K562 (cell line): ENCODE measurements at regions not wholly inside any gene's neighbourhood (a gene's known extent, or its start where the extent isn't known, plus 50 kb on each side); places are given as distances from the start of the nearest gene placed in this dataset.

Source experiments
- ATAC-seq: fragments of 200-7000 bp; cut with Tn5 transposase; 3 replicates; pipeline ENCODE4 v1.9.1; 2020; ENCODE audit warnings: moderate library complexity
- BruUV-seq: library from RNA; stranded (reverse); fragments of 400-500 nt; replicated peaks from 2 replicates; lab custom pipeline; 2021; lab: Mats Ljungman, UMichigan
- CTCF ChIA-PET: fragments of 300-600 bp; formaldehyde crosslinking; extraction: SDS; loops from one replicate; lab custom pipeline; 2021; ENCODE audit warnings: low intra/inter-chr PET ratio; lab: Yijun Ruan, JAX
- POLR2A ChIA-PET: fragments of 300-600, 350-650 bp; sonication (Branson Sonifier 250); formaldehyde crosslinking; extraction: SDS; loops from one replicate; lab custom pipeline; 2021; ENCODE audit warnings: antibody characterized with exemption, inconsistent platforms; lab: Yijun Ruan, JAX
- DNase-seq, 4 experiments: peaks; one replicate each; pipeline versions ENCODE4 v3.0.0 to v3.0.0-alpha.2; 2011 to 2018; ENCODE audit warnings: low spot score in 3 of 4, mixed read lengths in 3 of 4; ENCODE audit errors: extremely low read depth in 1 of 4
- FAIRE-seq: peaks from 2 replicates; lab custom pipeline; 2011; peaks lifted over from hg19 to GRCh38; lab: Jason Lieb, UNC
- H2AFZ ChIP-seq: 2 replicates; pipeline ENCODE4 v1.6.0; 2011; ENCODE audit warnings: low read depth, low read length, control low read depth, inconsistent platforms
- H3K27ac ChIP-seq: fragments of 200-600 bp; 3 replicates; pipeline ENCODE4 v1.8.0; 2011; ENCODE audit warnings: low read depth, mild to moderate bottlenecking, control low read depth, inconsistent platforms, low read length, moderate library complexity, mixed read lengths; ENCODE audit errors: extremely low read depth
- H3K27me3 ChIP-seq, 2 experiments: fragments of 300-600 bp in 1 of 2; 2 replicates in 1 of 2; 3 replicates in 1 of 2; pipeline versions ENCODE4 v1.6.0 to v1.8.0; 2011; ENCODE audit warnings: inconsistent platforms in 2 of 2, low read length in 2 of 2, mild to moderate bottlenecking in 1 of 2, mixed read lengths in 1 of 2, moderate library complexity in 1 of 2; ENCODE audit not compliant: control insufficient read depth in 2 of 2, insufficient read depth in 2 of 2
- H3K36me3 ChIP-seq: fragments of 300-600 bp; 3 replicates; pipeline ENCODE4 v1.8.0; 2011; ENCODE audit warnings: mild to moderate bottlenecking, low read length, inconsistent platforms; ENCODE audit not compliant: control insufficient read depth, insufficient read depth
- H3K4me1 ChIP-seq, 2 experiments: fragments of 200-600 bp in 1 of 2; replicated peaks in 1 of 2; 2 replicates in 1 of 2; 3 replicates in 1 of 2; pipeline versions ENCODE4 v1.5.1 to v1.8.0; 2011; ENCODE audit warnings: inconsistent platforms in 2 of 2, low read length in 2 of 2, mild to moderate bottlenecking in 1 of 2, mixed read lengths in 1 of 2, moderate library complexity in 1 of 2; ENCODE audit not compliant: control insufficient read depth in 2 of 2, insufficient read depth in 2 of 2
- H3K4me2 ChIP-seq: 2 replicates; pipeline ENCODE4 v1.6.1; 2011; ENCODE audit warnings: low read length, control low read depth, inconsistent platforms, mixed read lengths; ENCODE audit not compliant: insufficient read depth
- H3K4me3 ChIP-seq: fragments of 200-600 bp; sonication (generic), shearing (Covaris generic); 2 replicates; pipeline ENCODE4 v1.5.1; 2016; ENCODE audit warnings: control low read depth, inconsistent platforms
- H3K79me2 ChIP-seq: fragments of 200-600 bp; 3 replicates; pipeline ENCODE4 v1.8.0; 2011; ENCODE audit warnings: low read length, inconsistent platforms; ENCODE audit not compliant: control insufficient read depth, insufficient read depth
- H3K9ac ChIP-seq, 2 experiments: 2 replicates each; pipeline versions ENCODE4 v1.6.0 to v1.6.1; 2011; ENCODE audit warnings: low read depth in 2 of 2, low read length in 2 of 2, control low read depth in 1 of 2, inconsistent platforms in 1 of 2, mild to moderate bottlenecking in 1 of 2, mixed read lengths in 1 of 2; ENCODE audit not compliant: insufficient read depth in 1 of 2
- H3K9me1 ChIP-seq: one replicate; pipeline ENCODE4 v1.6.0; 2011; ENCODE audit warnings: inconsistent platforms, mild to moderate bottlenecking, low read length, moderate library complexity; ENCODE audit not compliant: control insufficient read depth, insufficient read depth
- H3K9me3 ChIP-seq: replicated peaks from 2 replicates; pipeline ENCODE4 v1.5.1; 2011; ENCODE audit warnings: low read depth, low read length, inconsistent platforms; ENCODE audit not compliant: control insufficient read depth, insufficient read depth
- H4K20me1 ChIP-seq: replicated peaks from 2 replicates; pipeline ENCODE4 v1.6.1; 2011; ENCODE audit warnings: low read length, inconsistent platforms, mixed read lengths; ENCODE audit not compliant: control insufficient read depth, insufficient read depth
- ATF1 ChIP-seq, 2 experiments: fragments of 450-650 bp in 1 of 2; IDR thresholded peaks; 2 replicates each; pipeline ENCODE4 v1.6.1; 2016; ENCODE audit warnings: missing compliant biosample characterization in 1 of 2, missing genetic modification characterization in 1 of 2
- CTCFL ChIP-seq: IDR thresholded peaks from 2 replicates; pipeline ENCODE4 v1.6.1; 2011; ENCODE audit warnings: borderline replicate concordance, low read depth, mild to moderate bottlenecking, moderate library complexity, low read length; ENCODE audit not compliant: insufficient read depth, poor library complexity, severe bottlenecking
- GABPB1 ChIP-seq: sonication (generic); formaldehyde crosslinking; IDR thresholded peaks from 2 replicates; pipeline ENCODE4 v1.8.0; 2022; ENCODE audit warnings: mild to moderate bottlenecking, missing genetic modification reagents
- NCOA2 ChIP-seq, 2 experiments: fragments of 450-650 bp; IDR thresholded peaks; 2 replicates each; pipeline ENCODE4 v1.6.1; 2018; ENCODE audit warnings: mild to moderate bottlenecking in 2 of 2, moderate library complexity in 1 of 2; ENCODE audit not compliant: partially characterized antibody in 2 of 2
- NCOR1 ChIP-seq: fragments of 450-650 bp; IDR thresholded peaks from 2 replicates; pipeline ENCODE4 v1.6.1; 2016; ENCODE audit warnings: mild to moderate bottlenecking, moderate library complexity
- SIX5 ChIP-seq, 2 experiments: IDR thresholded peaks; 2 replicates each; pipeline ENCODE4 v1.6.1; 2011; ENCODE audit warnings: low read length in 2 of 2, borderline replicate concordance in 1 of 2, low read depth in 1 of 2, mild to moderate bottlenecking in 1 of 2, moderate library complexity in 1 of 2; ENCODE audit not compliant: insufficient read depth in 1 of 2
- SMAD1 ChIP-seq: fragments of 150-350 bp; IDR thresholded peaks from 2 replicates; pipeline ENCODE4 v1.6.1; 2014; ENCODE audit warnings: low read length, low read depth; ENCODE audit not compliant: partially characterized antibody
- ZNF174 ChIP-seq: fragments of 250-450 bp; sonication (Bioruptor Pico); IDR thresholded peaks from 2 replicates; pipeline ENCODE4 v1.4.0; 2020; ENCODE audit warnings: mild to moderate bottlenecking
- ZNF41 ChIP-seq: fragments of 250-450 bp; sonication (Bioruptor Pico); conservative IDR thresholded peaks from 2 replicates; pipeline ENCODE4 v1.4.0; 2020; ENCODE audit warnings: mild to moderate bottlenecking
- ZNF77 ChIP-seq: fragments of 250-450 bp; sonication (Bioruptor Pico); IDR thresholded peaks from 2 replicates; pipeline ENCODE4 v1.5.0; 2020
- WGBS: fragments of 100-300 bp; shearing (Covaris generic); methylation state at CpG from one replicate; pipeline ENCODE4 v1.1.6; 2016; ENCODE audit warnings: low coverage, mixed read lengths; ENCODE audit not compliant: insufficient coverage; ENCODE audit errors: missing lambda C conversion rate; 5-methylcytosine and 5-hydroxymethylcytosine counted together
- in situ Hi-C: fragments of 300-500 bp; cut with MboI; formaldehyde crosslinking; loops from 4 replicates; pipeline ENCODE4 v1.15.0; 2018; ENCODE audit warnings: inconsistent platforms, mixed read lengths
- intact Hi-C: fragments of 100-400 bp; cut with micrococcal nuclease; formaldehyde crosslinking; loops from 2 replicates; pipeline ENCODE4 v1.14.2; 2022

- no peak for ATAC-seq
- DNase-seq: no peak
- H3K4me3 ChIP-seq: no peak overlapping the region
- ChIA-PET CTCF (no interaction called here), POLR2A (no interaction called here)
- H3K27ac ChIP-seq: no peak overlapping the region
- 0 out of 2 replicates have a peak, but pooled peaks cover 2% of the 10 kb centered on the region for H3K9me3 ChIP-seq
- H2AFZ ChIP-seq: no peak overlapping the region
- H3K4me1 ChIP-seq: no peaks in the 10 kb centered on the region
- H3K4me2 ChIP-seq: no peak overlapping the region
- H3K27me3 ChIP-seq: no peaks in the 10 kb centered on the region
- in situ Hi-C loops: no loop called here
- no peak for FAIRE-seq
- no TSS peak for BruUV-seq
- no peak overlapping the region for H3K9ac ChIP-seq
- TF ChIP-seq SIX5 (IDR thresholded peaks at IDR 0.05; ENCODE audit: borderline replicate concordance in 1 of 2, insufficient read depth in 1 of 2, low read depth in 1 of 2, low read length in 2 of 2): no peak
- TF ChIP-seq NCOA2 (IDR thresholded peaks at IDR 0.05; ENCODE audit: partially characterized antibody in 2 of 2): no peak
- TF ChIP-seq ZNF174 (CRISPR knock-in tag): no peak
- TF ChIP-seq GABPB1 (CRISPR knock-in tag): no peak
- no peak for TF ChIP-seq CTCFL
- TF ChIP-seq SMAD1: no peak
- TF ChIP-seq ZNF41 (CRISPR knock-in tag): no peak
- no peak for TF ChIP-seq ATF1 (CRISPR knock-in tag; IDR thresholded peaks at IDR 0.05)
- no peak for TF ChIP-seq ATF1 (tag; IDR thresholded peaks at IDR 0.05)
- TF ChIP-seq NCOR1: no peak
- TF ChIP-seq ZNF77 (CRISPR knock-in tag): no peak
- TF ChIP-seq, all 486 proteins: peak for 0
- Histone ChIP-seq H3K9me1 (no peaks in the 10 kb centered on the region), H3K36me3 (no peaks in the 10 kb centered on the region), H3K79me2 (no peaks in the 10 kb centered on the region), H4K20me1 (no peaks in the 10 kb centered on the region)
- intact Hi-C loops: no loop called here
- WGBS: 0% methylated on average over 3 of the region's 3 CpGs
Observed at GRCh38 chr4:156685308-156685707, 286.3 kb downstream of the PDGFC start.
